ENCODE measurements at regions not wholly inside any gene's neighbourhood (a gene's known extent, or its start where the extent isn't known, plus 50 kb on each side); places are given as distances from the start of the nearest gene placed in this dataset.

- no peak for DNase-seq
- no peak overlapping the region for H3K27ac ChIP-seq
- no peak for TF ChIP-seq POLR2A (IDR thresholded peaks at IDR 0.05)
- TF ChIP-seq CTCF (IDR thresholded peaks at IDR 0.05) = no peak
- no peaks in the 10 kb centered on the region for H3K27me3 ChIP-seq
- no peaks in the 10 kb centered on the region for H3K4me1 ChIP-seq
- no peak overlapping the region for H3K4me3 ChIP-seq
- H3K9me3 ChIP-seq = no peaks in the 10 kb centered on the region
- H3K36me3 ChIP-seq = no peaks in the 10 kb centered on the region
These were observed 827.1 kb upstream of the FANCL start for GRCh38 chr2:59068255-59068654.

GRCh38 chr2:59066787-59067399 lies 825.8 kb upstream of the FANCL start:
- Histone ChIP-seq H3K4me3 (no peak overlapping the region), H3K4me1 (no peaks in the 10 kb centered on the region), H3K9me3 (no peaks in the 10 kb centered on the region), H3K27ac (no peak overlapping the region), H3K36me3 (no peaks in the 10 kb centered on the region), H3K27me3 (no peaks in the 10 kb centered on the region)
- DNase-seq = no peak
- TF ChIP-seq POLR2A (IDR thresholded peaks at IDR 0.05) (no peak), CTCF (IDR thresholded peaks at IDR 0.05) (no peak)

GRCh38 chr2:59047373-59047995 lies 806.4 kb upstream of the FANCL start:
- no peaks in the 10 kb centered on the region for H3K36me3 ChIP-seq
- DNase-seq = no peak
- TF ChIP-seq POLR2A (IDR thresholded peaks at IDR 0.05) (no peak), CTCF (IDR thresholded peaks at IDR 0.05) (no peak)

GRCh38 chr2:59046401-59047372 lies 805.6 kb upstream of the FANCL start:
- no peak overlapping the region for H3K27ac ChIP-seq
- H3K4me1 ChIP-seq = no peaks in the 10 kb centered on the region
- no peak for DNase-seq
- no peaks in the 10 kb centered on the region for H3K27me3 ChIP-seq
- no peak overlapping the region for H3K4me3 ChIP-seq
- no peaks in the 10 kb centered on the region for H3K9me3 ChIP-seq
- H3K36me3 ChIP-seq = no peaks in the 10 kb centered on the region
- TF ChIP-seq CTCF (IDR thresholded peaks at IDR 0.05) (no peak), POLR2A (IDR thresholded peaks at IDR 0.05) (no peak)

More at GRCh38 chr2:59047373-59047995, 806.4 kb upstream of the FANCL start:
- H3K9me3 ChIP-seq = no peaks in the 10 kb centered on the region
- no peaks in the 10 kb centered on the region for H3K27me3 ChIP-seq
- H3K4me3 ChIP-seq = no peak overlapping the region
- H3K27ac ChIP-seq = no peak overlapping the region
- H3K4me1 ChIP-seq = no peaks in the 10 kb centered on the region

- H3K27me3 ChIP-seq = no peaks in the 10 kb centered on the region
- H3K36me3 ChIP-seq = no peaks in the 10 kb centered on the region
- no peak for DNase-seq
- no peaks in the 10 kb centered on the region for H3K4me1 ChIP-seq
- H3K27ac ChIP-seq = no peak overlapping the region
- no peaks in the 10 kb centered on the region for H3K9me3 ChIP-seq
- no peak overlapping the region for H3K4me3 ChIP-seq
- TF ChIP-seq POLR2A (IDR thresholded peaks at IDR 0.05) (no peak), CTCF (IDR thresholded peaks at IDR 0.05) (no peak)
These were observed 803.6 kb upstream of the FANCL start for GRCh38 chr2:59044736-59045135.

All from Peyer's patch (tissue), 4 donors.